HG02870 (cell line): ENCODE measurements at regions not wholly inside any gene's neighbourhood (a gene's known extent, or its start where the extent isn't known, plus 50 kb on each side); places are given as distances from the start of the nearest gene placed in this dataset.
"Not testable (repeated sequence)": the region's sequence is repeated elsewhere in the genome, so short reads cannot be mapped to it uniquely, and the experiment has no call there.

Experiments used
- ATAC-seq: cut with Tn5 transposase; IDR thresholded peaks from one replicate; pipeline ENCODE4 v1.9.1; 2021; ENCODE audit warnings: mild to moderate bottlenecking, moderate library complexity; ENCODE audit not compliant: unreplicated experiment

DNA sequence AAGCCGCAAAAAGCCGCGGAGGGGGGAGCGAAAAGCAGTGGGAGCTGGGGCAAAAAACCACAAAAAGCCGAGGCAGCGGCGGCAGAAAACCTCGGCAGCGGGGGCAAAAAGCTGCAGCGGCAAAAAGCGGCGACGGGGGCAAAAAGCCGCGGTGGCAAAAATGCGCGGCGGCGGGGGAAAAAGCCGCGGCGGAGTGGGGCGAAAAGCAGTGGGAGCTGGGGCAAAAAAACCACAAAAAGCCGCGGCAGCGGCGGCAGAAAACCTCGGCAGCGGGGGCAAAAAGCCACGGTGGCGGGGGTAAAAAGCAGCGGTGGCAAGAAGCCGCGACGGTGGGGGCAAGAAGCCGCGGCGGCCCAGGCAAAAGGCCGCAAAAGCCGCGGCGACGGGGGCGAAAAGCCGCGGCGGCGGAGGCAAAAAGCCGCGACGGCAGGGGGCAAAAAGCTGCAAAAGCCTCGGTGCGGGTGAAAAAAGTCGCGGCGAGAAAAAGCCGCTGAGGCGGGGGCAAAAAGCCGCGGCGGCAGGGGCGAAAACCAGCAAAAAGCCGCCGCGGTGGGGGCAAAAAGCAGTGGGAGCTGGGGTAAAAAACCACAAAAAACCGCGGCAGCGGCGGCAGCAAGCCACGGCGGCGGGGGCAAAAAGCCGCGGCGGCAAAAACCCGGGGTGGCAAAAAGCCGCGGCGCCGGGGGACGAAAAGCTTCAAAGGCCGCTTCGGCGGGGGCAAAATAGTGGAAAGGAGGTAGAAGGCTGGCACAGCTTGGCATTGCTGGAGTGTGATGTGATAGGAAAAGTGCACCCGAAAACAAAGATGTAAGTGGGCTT is 135.9 kb downstream of the ZNF92 start:
- no peak for ATAC-seq

DNA sequence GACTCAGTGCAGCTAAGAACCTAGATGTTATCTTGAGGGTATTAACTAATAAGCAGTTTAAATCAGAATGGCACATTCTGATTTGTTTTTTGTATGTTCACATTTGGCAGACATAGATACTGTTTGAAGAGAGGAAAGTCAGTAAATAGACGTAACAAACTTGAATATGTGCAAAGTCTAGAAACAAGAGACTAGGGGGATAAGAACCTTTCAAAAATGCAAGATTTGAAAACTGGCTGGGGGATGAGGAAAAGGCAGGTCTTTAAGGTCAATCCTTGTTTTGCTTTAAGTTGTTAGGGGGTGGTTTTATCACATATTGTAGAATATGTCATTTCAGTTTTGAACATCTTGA is 136.5 kb downstream of the ZNF92 start:
- not testable (repeated sequence) for ATAC-seq

- ATAC-seq, result not testable (repeated sequence)
Measured at GRCh38 chr7:65519751-65520150, 146.1 kb downstream of the ZNF92 start.

DNA sequence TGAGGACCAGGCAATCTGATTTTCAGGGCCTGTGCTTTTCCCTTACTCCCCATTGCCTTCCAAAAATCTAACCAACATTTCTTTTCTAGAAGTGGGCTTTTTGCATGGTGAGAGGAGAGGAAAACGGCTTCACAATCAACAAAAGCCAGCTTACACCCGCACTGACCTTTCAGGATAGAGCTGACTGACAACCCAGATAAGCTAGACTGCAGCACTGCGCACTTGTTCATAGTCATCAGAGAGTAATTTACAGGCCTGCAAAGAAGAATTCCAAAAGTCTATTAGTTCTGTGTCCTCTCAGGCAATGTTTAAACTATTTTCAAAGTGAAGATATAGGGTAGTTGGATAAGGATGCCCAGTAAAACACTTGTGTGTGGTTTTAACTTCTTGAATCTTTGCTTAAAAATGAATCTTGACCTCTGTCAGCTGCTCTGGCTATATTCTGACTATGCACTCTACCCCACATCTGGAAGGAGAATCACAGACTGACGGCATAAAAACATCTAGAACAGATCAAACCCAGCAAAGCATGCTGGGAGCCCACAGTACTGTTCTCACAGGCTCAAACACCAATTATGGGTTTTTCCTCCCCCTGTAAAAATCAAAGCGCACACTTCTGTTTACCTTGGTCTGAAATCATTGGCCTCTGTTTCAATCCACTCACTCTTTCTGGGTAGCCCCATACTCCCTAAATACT is 172.0 kb downstream of the ZNF92 start:
- ATAC-seq, result not testable (repeated sequence)

GRCh38 chr7:65549589-65550443 is 176.2 kb downstream of the ZNF92 start:
- ATAC-seq, result not testable (repeated sequence)

- not testable (repeated sequence) for ATAC-seq
Measured at GRCh38 chr7:65550444-65550809, 176.8 kb downstream of the ZNF92 start.

DNA sequence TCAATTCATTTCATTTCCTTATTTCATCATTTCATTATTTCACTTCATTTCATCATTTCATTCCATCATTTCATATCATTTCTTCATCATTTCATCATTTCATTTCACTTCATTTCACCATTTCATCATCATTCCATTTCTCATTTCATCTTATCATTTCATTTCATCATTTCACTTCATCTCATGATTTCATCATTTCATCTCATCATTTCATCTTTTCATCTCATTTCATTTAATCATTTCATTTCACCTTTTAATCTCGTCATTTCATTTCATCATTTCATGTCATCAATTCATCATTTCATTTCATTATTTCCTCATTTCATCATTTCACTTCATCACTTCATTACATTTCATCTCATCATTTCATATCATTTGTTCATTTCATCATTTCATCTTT is 177.4 kb downstream of the ZNF92 start:
- not testable (repeated sequence) for ATAC-seq

- not testable (repeated sequence) for ATAC-seq
Measured at GRCh38 chr7:65554553-65555476, 181.2 kb downstream of the ZNF92 start.

GRCh38 chr7:65558584-65558983 is 184.9 kb downstream of the ZNF92 start:
- ATAC-seq, result not testable (repeated sequence)

- ATAC-seq, result not testable (repeated sequence)
Measured at GRCh38 chr7:65561786-65562372, 188.2 kb downstream of the ZNF92 start.

DNA sequence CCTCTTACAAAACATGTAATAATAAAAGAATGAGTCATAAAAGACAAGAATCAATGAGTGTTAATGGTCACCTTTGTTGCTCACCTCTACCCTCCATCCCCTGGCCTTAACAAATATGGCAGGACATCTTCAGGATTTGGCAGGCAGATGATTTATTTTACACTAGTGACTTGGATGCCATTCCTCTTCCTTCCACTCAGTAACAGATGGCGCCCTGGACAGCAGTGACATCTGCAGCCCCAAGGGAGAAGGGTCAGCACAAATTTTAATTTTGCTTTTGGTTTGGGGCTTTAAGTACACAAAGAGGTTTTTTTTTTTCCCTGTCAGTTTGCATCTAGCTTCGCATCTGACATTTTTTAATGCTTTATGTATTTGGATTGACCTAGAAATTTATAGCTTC is 188.9 kb downstream of the ZNF92 start:
- not testable (repeated sequence) for ATAC-seq

DNA sequence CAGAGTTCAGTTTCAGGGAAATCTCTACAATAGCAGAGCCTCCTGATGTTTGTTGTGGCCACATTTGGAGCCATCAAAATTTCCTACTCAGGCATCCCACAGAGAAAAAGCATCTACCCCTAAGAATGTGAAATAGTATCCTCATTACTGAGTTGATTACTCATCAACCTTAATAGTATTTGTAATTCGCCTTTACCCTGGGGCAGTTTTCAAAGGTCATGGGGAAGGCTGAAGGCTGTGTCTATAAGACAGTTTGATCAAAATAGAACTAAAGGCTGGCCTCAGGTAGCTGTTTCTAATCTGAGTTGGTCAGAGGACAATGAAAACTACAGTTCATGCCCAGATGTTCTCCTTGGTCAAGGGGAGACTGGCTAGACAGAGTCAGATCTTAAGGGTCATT is 189.7 kb downstream of the ZNF92 start:
- not testable (repeated sequence) for ATAC-seq

DNA sequence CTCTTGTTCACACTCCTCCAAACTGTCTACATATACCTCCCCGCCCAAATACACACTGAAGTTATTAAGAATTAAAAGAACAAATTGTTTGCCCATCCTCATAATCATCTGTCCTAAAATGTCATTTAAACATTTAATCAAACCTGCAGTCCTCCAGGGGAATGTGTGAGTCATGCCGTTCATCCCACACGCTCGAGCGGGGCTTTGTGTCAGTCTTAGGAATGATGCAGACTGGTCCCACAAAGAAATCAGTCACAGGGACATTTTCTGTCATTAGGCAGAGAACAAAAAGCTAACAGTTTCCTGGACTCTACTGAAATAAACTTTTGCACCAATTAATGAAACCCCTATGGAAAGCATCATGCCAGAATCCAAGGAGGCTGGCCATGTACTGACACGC is 194.6 kb downstream of the ZNF92 start:
- ATAC-seq, result not testable (repeated sequence)

DNA sequence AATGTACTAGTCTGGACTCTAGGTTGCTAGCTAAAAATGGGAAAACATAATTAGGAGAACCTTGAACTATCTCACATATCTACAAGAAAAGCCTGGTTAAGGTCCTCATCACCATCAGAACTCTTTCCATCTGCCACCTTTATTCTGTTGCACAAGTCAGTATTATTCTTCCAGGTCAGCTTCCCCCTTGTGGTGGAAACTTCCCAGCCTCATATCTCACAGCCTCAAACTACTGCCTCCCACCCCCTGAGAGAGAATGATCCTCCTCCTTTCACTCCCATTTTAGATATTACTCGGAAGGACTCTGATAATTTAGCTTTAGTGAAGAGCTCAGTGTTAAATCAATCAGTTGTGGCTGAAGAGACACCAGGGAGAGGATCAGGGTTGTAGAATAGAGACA is 197.3 kb downstream of the ZNF92 start:
- not testable (repeated sequence) for ATAC-seq

DNA sequence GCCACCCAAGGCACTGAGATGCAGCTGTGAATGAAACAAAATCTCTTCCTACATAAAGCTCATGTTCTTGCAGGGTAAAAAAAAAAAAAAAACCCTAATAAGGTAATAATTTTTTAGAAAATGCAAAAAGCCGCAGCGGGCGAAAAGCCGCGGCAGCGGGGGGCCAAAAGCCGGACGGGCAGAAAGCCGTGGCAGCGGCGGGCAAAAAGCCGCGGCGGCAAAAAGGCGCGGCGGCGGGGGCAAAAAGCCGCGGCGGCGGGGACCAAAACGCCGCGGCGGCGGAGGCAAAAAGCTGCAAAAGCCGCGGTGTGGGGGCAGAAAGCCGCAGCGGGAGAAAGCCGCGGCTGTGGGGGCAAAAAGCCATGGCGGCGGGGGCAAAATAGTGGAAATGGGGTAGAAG is 198.9 kb downstream of the ZNF92 start:
- not testable (repeated sequence) for ATAC-seq

GRCh38 chr7:65576370-65576769 is 202.7 kb downstream of the ZNF92 start:
- not testable (repeated sequence) for ATAC-seq

- ATAC-seq, result not testable (repeated sequence)
Measured at GRCh38 chr7:65582518-65583119, 209.0 kb downstream of the ZNF92 start.

- ATAC-seq, result not testable (repeated sequence)
Measured at GRCh38 chr7:65602495-65602894, 228.8 kb downstream of the ZNF92 start.

- no peak for ATAC-seq
Measured at GRCh38 chr7:65609131-65609530, 235.5 kb downstream of the ZNF92 start.
